Peyer's patch (tissue), 4 donors: ENCODE measurements at regions not wholly inside any gene's neighbourhood (a gene's known extent, or its start where the extent isn't known, plus 50 kb on each side); places are given as distances from the start of the nearest gene placed in this dataset.

Experiments used
- DNase-seq, 3 donors: peaks; one replicate each; pipeline ENCODE4 v3.0.0-alpha.2; 2017 to 2019
- H3K27ac ChIP-seq, 4 donors: fragments of 200-600 bp; sonication (generic); one replicate each; pipeline ENCODE4 v1.5.1; 2016 to 2019
- H3K27me3 ChIP-seq, 2 donors: fragments of 200-600 bp; sonication (generic); one replicate each; pipeline ENCODE4 v1.5.1; 2019
- H3K36me3 ChIP-seq, 3 donors: fragments of 200-600 bp; sonication (generic); one replicate each; pipeline ENCODE4 v1.5.1; 2016 to 2019
- H3K4me1 ChIP-seq, 4 donors: fragments of 200-600 bp; sonication (generic); one replicate each; pipeline ENCODE4 v1.5.1; 2016 to 2019
- H3K4me3 ChIP-seq, 4 donors: fragments of 200-600 bp; sonication (generic); 1 replicate in 3 of 4; 2 replicates in 1 of 4; pipeline ENCODE4 v1.5.1; 2016 to 2019; ENCODE audit warnings: mild to moderate bottlenecking in 1 of 4
- H3K9me3 ChIP-seq, 4 donors: fragments of 200-600 bp; sonication (generic); one replicate each; pipeline ENCODE4 v1.5.1; 2016 to 2019; ENCODE audit warnings: mild to moderate bottlenecking in 1 of 4
- CTCF ChIP-seq, 6 experiments: fragments of 450-650 bp in 4 of 6; fragments of 200-600 bp in 2 of 6; sonication (generic) in 1 of 6; IDR thresholded peaks; one replicate each; pipeline ENCODE4 v1.5.1; 2017 to 2019; ENCODE audit warnings: antibody characterized with exemption in 6 of 6, mild to moderate bottlenecking in 3 of 6, moderate library complexity in 1 of 6
- POLR2A ChIP-seq, 2 donors: fragments of 450-650 bp; IDR thresholded peaks; one replicate each; pipeline ENCODE4 v1.5.1; 2017; ENCODE audit warnings: antibody characterized with exemption in 2 of 2, mild to moderate bottlenecking in 2 of 2, moderate library complexity in 2 of 2

- Histone ChIP-seq H3K9me3 (no peaks in the 10 kb centered on the region), H3K27me3 (no peaks in the 10 kb centered on the region), H3K36me3 (no peaks in the 10 kb centered on the region), H3K4me3 (no peak overlapping the region), H3K4me1 (peaks cover 0 to 4% (median 0%) of the 10 kb centered on the region in 4 donors), H3K27ac (no peak overlapping the region)
- no peak for DNase-seq
- TF ChIP-seq POLR2A (IDR thresholded peaks at IDR 0.05) (no peak), CTCF (IDR thresholded peaks at IDR 0.05) (no peak)
Measured at GRCh38 chr9:18068900-18069299, 405.1 kb upstream of the ADAMTSL1 start.

- Histone ChIP-seq H3K9me3 (no peaks in the 10 kb centered on the region), H3K36me3 (no peaks in the 10 kb centered on the region), H3K27me3 (no peaks in the 10 kb centered on the region), H3K4me1 (peaks cover 0 to 14% (median 0%) of the 10 kb centered on the region in 4 donors), H3K27ac (no peak overlapping the region), H3K4me3 (no peak overlapping the region)
- DNase-seq = no peak
- TF ChIP-seq CTCF (IDR thresholded peaks at IDR 0.05) (no peak), POLR2A (IDR thresholded peaks at IDR 0.05) (no peak)
Measured at GRCh38 chr9:18071651-18072060, 402.3 kb upstream of the ADAMTSL1 start.

DNA sequence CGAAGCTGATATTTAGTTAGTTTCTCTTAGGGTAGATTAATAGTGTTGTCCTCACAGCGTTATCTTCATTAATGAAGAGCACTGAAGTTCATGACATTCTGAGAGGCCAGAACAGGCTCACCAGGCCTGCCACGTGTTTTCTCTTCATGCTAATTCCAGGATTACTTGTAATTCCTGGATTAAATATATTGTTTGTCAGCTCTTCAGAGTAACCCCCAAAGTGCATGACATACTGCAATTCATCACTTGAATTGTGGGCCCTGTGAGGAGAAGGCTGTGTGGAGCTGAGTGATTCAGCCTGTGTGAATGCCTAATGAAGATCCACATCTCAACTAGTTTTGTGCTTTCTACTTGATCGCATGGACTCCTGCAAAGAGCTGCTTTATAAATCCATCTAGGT, 401.0 kb upstream of the ADAMTSL1 start:
- Histone ChIP-seq H3K36me3 (no peaks in the 10 kb centered on the region), H3K4me1 (peaks cover 0 to 14% (median 0%) of the 10 kb centered on the region in 4 donors), H3K4me3 (no peak overlapping the region), H3K27ac (no peak overlapping the region), H3K27me3 (no peaks in the 10 kb centered on the region), H3K9me3 (no peaks in the 10 kb centered on the region)
- TF ChIP-seq CTCF (IDR thresholded peaks at IDR 0.05) (no peak), POLR2A (IDR thresholded peaks at IDR 0.05) (no peak)
- DNase-seq = no peak

DNA sequence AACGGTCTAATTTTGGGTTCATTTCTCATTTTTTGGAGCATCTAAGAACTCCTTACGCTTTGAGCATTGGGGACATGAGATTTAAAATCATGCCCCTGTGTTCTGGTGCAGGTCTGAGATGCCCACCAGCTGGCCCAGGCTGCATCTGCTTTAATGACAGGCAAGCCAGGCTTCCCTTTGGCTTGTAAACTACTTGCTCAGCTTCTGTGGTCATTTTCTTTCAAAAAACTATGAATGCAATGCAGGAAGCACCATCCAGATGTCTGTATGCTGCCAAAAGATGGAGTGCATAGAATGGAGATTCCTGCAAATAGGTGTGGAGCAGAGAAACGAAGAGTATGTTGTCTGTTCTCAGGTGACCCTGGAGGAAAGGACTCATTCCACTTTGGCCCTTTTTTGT, 399.9 kb upstream of the ADAMTSL1 start:
- no peaks in the 10 kb centered on the region for H3K36me3 ChIP-seq
- TF ChIP-seq POLR2A (IDR thresholded peaks at IDR 0.05) (no peak), CTCF (IDR thresholded peaks at IDR 0.05) (no peak)
- peaks cover 0 to 14% (median 0%) of the 10 kb centered on the region in 4 donors for H3K4me1 ChIP-seq
- no peak overlapping the region for H3K4me3 ChIP-seq
- no peaks in the 10 kb centered on the region for H3K27me3 ChIP-seq
- no peak for DNase-seq
- no peak overlapping the region for H3K27ac ChIP-seq
- no peaks in the 10 kb centered on the region for H3K9me3 ChIP-seq

DNA sequence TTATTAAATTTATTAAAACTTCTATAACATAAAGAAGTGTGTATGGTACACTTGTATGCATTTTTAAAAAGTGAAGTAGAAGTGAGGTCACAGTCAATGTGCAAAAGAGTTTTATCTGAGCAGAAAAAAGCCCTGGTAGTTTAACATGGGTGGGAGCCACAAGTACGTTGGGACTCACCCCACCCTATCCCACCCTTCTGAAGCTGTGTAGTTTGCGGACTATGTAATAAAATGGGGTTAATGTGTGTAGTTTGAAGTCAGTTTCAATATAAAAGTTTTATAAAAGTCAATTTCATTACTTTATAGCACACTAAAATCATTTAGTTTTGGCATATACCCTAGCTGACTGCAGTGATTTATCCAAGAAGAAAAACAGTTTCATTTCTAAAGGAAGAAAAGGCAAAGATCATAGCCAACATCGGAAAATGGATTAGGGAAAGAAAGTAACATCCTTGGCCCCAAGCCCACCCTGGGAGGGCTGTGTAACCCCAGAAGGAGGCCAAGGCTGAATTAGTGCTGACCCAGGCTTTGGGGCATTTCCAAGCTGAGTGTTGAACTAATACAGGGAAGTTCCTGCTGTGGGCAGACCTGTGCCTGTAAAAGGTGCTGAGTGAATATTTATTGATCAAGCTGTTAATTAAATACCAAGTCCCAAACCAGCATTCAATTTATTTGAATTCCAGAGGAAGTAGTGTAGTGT, 398.6 kb upstream of the ADAMTSL1 start:
- H3K27me3 ChIP-seq = no peaks in the 10 kb centered on the region
- H3K4me1 ChIP-seq = peaks cover 0 to 14% (median 0%) of the 10 kb centered on the region in 4 donors
- H3K36me3 ChIP-seq = no peaks in the 10 kb centered on the region
- H3K27ac ChIP-seq = peak overlapping the region in 1 of 4 donors; percentile 59
- no peaks in the 10 kb centered on the region for H3K9me3 ChIP-seq
- TF ChIP-seq POLR2A (IDR thresholded peaks at IDR 0.05) = no peak
- TF ChIP-seq CTCF (IDR thresholded peaks at IDR 0.05) = no peak
- H3K4me3 ChIP-seq = no peak overlapping the region
- peak in 2 of 3 donors; percentile 52 to 62 for DNase-seq
